GM12872 (cell line): ENCODE measurements at regions not wholly inside any gene's neighbourhood (a gene's known extent, or its start where the extent isn't known, plus 50 kb on each side); places are given as distances from the start of the nearest gene placed in this dataset.

Experiments used
- TF ChIP-seq, protein P1 (sequence below): IDR thresholded peaks from 3 replicates; pipeline ENCODE4 v1.5.1; 2011; ENCODE audit warnings: low read depth, mild to moderate bottlenecking, low read length, moderate library complexity; ENCODE audit not compliant: insufficient read depth

DNA sequence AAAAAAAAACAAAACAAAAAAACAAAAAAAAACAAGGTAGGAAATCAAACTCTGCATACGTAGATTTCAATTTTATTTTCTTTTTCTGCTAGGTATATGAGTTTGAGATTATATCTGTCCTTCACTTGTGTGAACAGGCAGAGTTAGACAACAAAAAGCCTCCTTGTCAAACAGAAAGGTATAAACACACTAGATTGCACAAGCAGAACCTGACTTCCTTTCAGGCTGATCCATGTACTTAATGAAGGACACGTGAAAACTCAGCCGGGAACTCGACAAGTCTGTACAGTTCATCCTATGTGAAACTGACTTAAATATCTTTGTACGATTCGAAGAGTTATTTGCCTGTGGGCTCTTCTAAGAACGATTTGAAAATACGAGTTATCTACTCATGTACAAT, 254.1 kb downstream of the ARL4A start:
- TF ChIP-seq, protein P1, sequence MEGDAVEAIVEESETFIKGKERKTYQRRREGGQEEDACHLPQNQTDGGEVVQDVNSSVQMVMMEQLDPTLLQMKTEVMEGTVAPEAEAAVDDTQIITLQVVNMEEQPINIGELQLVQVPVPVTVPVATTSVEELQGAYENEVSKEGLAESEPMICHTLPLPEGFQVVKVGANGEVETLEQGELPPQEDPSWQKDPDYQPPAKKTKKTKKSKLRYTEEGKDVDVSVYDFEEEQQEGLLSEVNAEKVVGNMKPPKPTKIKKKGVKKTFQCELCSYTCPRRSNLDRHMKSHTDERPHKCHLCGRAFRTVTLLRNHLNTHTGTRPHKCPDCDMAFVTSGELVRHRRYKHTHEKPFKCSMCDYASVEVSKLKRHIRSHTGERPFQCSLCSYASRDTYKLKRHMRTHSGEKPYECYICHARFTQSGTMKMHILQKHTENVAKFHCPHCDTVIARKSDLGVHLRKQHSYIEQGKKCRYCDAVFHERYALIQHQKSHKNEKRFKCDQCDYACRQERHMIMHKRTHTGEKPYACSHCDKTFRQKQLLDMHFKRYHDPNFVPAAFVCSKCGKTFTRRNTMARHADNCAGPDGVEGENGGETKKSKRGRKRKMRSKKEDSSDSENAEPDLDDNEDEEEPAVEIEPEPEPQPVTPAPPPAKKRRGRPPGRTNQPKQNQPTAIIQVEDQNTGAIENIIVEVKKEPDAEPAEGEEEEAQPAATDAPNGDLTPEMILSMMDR = no peak

DNA sequence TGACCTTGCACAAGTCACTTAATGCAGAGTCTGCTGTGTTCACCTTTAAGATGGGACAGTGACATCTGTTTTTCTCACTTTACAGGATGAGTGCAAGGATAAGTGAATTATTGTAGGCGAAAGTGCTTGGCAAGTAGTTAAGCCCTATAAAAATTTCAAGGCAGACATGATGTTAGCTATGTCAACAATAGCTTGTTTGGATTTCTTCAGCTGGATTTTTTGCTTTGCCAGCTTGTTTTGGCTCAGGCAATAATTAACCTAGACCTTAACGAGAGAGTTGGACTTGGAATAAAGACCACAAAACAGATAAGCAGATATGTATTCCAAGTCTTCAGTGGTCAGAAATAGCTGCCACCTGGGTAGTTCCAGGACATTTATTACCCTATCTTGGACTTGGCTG, 255.2 kb downstream of the ARL4A start:
- TF ChIP-seq, protein P1 = no peak

DNA sequence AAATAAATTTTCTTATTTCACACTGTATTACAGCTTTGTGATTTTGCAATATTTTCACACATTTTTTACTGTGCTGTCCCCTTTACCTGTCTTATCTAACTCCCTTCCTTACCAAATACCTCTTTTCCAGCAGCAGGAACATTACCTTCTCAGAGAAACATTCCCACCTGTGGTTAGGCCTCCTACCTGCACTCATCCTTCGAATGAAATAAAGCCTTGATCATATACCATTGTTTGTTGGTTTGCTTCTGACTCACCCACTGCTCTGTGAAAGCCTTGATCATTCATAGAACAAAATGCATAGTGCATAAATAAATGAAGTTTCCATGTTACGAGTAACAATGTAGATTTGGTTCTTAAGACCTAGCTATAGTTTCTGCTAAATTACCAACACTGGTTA, 256.3 kb downstream of the ARL4A start:
- TF ChIP-seq, protein P1 = no peak

DNA sequence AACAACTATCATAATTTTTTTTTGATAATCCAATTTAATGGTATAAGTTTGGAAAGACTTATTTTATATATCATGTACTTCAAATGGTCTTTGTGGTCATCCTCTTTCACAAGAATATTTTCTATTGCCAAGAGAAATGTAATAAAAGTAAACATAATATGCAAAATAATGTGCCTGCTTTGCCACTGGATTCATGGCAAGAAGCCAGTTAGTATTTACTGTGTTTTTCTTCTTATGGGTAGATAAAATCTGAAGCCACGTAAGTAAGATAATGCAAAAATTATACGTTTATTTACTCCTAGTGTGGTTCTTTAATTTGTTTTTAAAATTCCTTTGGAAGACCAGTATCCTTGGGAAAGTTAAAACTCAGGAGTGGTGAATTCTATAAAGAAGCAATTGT, 258.5 kb downstream of the ARL4A start:
- TF ChIP-seq, protein P1 = no peak

DNA sequence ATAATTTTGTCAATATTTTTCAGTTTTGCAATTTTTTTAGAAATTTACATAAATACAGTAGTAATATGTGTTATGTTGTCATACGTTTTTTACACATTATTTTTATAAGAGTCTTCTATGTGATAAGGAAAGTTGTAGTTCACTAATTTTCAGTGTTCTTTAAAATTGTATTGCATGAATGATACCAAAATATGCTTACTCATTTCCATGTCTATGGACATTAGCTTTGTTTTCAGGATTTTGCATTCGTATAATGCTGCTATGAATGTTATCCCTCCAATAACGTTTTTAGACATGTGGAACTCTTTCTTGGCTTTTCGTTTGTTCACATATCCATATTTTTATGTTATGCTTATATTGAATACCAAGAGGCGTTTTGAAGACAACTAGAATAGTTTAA, 260.0 kb downstream of the ARL4A start:
- TF ChIP-seq, protein P1 = no peak

DNA sequence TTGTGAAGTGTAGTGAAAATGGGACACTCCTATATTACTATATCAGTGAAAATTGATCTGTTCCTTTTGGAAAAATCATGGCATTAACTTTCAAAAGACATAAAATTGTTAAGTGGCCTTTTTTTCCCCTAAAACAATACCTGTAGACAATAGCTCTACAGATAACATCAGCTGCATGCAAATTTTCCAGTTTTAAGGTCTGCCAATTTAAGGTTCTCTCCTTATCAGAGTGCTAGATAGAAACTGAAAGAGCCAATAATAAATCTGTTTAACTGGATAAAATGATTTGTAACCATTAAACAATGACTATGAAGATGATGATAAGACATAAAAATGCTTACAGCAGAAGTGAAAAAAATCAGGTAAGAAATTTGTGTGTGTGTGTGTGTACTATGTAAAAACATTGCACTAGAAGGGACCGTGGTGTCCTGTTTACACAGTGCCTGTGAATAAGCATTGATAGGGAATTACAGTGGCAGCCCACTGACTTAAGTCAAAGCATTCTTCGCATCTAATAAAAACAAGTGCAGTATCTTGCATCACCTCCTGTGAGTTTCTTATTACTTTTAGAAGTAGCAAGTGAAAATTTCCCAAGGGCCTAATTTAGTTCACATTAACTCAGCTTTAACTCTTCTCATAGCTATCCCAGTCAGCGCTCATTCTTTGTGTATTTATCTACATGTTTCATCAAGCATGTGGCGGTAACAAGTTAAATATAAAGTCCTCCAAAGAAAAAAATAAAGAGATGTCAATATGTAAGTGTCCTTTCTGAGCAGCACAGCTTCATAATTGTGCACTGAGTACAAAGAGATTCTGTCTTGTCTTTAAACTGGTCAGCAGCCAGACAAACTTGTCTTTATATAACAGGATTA, 261.9 kb downstream of the ARL4A start:
- TF ChIP-seq, protein P1 = no peak

DNA sequence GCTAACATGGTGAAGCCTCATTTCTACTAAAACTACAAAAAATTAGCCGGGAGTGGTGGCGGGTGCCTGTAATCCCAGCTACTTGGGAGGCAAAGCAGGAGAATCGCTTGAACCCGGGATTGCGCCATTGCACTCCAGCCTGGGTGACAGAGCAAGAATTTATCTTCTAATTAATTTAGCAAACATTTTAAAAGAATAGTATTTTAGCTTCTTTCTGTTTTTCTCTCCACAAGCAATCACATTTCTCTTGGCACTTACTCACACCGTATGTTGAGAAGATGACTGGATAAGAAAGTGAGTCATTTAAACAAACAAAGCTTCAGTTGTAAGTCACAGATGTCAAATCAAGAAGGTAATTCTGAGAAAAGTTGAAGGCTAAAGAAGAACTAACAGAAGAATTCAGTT, 264.0 kb downstream of the ARL4A start:
- TF ChIP-seq, protein P1 = no peak
